GM12874 (cell line): ENCODE measurements at regions not wholly inside any gene's neighbourhood (a gene's known extent, or its start where the extent isn't known, plus 50 kb on each side); places are given as distances from the start of the nearest gene placed in this dataset.

Experiments
- TF ChIP-seq, protein P1 (sequence below): IDR thresholded peaks from 2 replicates; pipeline ENCODE4 v1.5.1; 2011; ENCODE audit warnings: low read depth, mild to moderate bottlenecking, control low read depth, low read length, moderate library complexity; ENCODE audit not compliant: insufficient read depth

DNA sequence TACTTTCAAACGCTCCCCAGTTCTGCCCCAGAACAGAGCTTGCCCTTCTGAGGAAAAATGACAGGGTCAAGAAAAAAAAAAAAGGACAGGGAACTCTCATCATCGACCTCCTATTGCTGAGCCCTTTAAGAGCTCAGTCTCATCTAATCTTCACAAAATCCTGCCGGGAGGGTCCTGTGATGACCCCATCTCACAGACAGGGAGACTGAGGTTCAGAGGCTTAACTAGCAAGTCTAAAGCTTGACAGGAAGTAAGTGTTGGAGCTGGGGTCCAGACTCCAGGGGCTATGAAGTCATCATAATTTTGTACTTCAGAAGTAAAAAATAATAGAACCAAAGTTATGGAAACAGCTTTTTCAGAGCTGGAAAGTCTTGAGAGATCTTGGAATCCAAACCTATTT is 171.1 kb upstream of the MYCN start:
- TF ChIP-seq, protein P1, sequence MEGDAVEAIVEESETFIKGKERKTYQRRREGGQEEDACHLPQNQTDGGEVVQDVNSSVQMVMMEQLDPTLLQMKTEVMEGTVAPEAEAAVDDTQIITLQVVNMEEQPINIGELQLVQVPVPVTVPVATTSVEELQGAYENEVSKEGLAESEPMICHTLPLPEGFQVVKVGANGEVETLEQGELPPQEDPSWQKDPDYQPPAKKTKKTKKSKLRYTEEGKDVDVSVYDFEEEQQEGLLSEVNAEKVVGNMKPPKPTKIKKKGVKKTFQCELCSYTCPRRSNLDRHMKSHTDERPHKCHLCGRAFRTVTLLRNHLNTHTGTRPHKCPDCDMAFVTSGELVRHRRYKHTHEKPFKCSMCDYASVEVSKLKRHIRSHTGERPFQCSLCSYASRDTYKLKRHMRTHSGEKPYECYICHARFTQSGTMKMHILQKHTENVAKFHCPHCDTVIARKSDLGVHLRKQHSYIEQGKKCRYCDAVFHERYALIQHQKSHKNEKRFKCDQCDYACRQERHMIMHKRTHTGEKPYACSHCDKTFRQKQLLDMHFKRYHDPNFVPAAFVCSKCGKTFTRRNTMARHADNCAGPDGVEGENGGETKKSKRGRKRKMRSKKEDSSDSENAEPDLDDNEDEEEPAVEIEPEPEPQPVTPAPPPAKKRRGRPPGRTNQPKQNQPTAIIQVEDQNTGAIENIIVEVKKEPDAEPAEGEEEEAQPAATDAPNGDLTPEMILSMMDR: no peak

DNA sequence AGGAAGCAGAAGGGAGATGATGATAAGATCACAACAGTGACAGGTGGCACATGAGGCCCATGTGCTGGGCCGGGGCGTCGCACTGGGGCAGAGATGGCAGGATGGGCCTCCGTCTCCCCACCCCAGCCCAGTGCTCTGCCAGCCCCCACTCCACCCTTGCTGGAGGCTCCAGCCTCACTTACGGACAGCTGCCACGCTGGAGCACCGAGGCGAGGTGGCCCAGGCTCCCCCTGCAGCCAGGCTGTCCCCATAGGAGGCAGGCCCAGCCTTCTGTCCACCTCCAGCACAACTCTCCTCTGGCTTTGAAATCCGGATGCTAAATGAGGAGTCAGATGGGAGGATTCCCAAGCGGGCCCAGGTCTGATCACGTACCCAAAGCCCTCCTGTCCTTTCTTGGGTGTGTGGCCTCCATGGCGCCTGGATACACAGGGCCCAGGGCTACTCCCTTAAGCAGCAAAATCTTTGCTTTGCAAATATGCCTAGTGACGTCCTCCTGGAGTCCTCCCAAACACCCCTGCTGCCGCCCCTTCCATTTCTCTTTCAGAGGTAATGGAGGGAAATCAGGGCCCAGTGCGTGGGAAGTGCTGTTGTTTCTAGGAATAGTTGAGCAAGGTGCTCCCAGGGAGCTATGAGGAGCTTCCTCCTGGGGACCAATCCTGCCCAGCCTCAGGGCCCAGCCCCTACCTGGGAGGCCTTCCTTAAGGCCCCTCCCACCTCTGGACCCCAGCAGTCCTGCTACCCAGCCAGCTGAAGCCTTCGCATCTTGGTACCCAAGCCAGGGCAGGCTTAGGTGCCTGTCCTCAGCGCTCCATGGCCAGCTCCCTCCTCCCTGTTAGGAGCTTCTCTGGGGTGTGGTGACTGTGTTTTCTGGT is 170.4 kb upstream of the MYCN start:
- TF ChIP-seq, protein P1: no peak

DNA sequence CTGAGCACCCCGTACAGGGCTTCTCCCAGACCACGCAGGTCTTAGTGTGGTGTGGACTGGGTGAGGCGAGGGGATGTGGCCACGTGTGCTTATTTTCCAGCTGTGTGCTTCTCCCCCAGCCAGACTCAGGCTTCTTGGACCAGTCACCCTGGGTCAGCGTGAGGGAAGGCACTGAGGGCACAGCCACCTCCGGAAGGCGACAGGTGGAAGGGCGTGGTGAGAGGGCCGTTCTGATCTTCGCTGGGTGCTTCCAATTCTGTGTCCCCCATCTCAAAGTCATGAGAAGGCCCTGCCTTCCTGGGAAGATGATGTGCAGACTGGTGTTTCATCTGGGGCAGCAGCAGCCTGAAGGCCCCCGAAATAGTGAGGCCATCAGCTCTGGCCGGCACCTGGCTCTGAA is 169.7 kb upstream of the MYCN start:
- TF ChIP-seq, protein P1: no peak

DNA sequence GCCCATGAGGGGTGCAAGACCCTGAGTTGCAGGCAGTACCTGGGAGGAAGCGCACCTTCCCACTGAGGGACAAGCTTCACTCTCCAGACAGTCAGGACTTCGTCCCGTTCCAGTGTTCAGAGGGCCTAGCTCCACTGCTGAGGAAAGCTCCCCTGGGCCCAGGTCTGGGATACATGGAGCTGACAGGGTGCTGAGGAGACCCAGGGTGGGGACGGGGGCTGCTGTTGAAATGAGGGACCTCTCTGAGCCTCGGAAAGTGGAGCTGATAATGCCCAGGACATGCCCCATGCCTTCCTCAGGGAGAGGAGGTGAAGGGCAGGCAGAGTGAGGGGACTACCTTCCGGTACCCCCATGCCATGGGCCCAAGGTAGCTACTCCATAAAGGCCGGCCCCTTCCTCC is 169.2 kb upstream of the MYCN start:
- TF ChIP-seq, protein P1: no peak

DNA sequence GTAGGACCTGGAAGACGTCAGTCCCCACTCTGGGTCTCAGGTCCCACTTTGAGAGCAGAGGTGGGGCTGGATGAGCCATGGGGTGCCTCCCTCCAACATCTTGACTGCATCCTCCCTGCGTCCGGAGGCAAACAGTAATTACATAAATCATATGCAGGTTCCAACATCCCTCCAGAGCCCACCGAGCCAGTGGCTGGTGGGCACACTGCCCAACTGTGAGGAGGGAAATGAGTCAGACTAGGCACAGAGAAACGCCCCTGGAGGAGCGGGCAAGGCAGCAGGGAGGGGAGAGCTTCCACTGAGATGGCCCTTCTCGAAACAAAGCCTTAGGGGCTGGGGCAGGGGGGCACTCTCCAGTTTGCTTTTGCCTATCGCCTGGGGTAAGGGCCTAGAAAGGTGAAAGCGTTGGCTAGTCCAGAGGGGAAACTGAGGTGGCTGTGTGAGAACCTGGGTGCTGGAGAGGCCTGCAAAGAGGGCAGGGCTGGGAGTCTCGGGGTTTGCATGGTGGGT is 168.2 kb upstream of the MYCN start:
- TF ChIP-seq, protein P1: no peak

DNA sequence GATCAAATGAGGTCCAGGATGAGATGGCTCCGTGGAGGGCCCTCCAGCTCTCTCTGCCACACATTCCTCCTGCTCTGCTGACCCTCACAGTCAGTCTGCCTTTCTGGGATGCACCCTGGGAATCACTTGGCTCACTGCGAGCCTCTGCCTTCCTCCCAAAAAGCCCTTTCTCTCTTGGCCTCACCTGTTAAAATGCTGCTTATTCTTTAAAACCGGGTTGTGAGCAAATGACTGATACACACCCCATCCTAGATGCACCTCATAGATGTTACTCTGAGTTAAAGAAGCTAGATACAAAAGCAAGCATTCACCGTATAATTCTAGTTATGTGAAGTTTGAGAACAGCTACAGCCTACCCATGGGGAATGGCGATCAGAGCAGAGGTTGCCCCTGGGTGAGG is 167.7 kb upstream of the MYCN start:
- TF ChIP-seq, protein P1: no peak

DNA sequence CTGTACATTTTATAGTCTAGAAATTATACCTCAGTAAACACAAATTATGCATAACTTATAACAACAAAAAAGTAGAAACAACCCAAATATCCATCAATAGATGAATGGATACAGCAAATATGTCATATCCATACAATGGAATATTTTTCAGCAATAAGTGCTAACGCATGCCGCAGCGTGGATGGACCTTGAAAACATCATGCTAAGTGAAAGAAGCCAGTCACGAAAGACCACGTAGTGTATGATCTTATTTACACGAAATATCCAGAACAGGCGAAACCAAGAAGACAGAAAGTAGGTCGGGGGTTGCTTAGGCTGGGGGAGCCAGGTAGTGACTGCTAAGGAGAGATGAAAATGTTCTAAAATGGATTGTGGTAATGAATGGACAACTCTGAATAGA is 167.1 kb upstream of the MYCN start:
- TF ChIP-seq, protein P1: no peak
